Right cardiac atrium (tissue), 5 donors: ENCODE measurements at regions not wholly inside any gene's neighbourhood (a gene's known extent, or its start where the extent isn't known, plus 50 kb on each side); places are given as distances from the start of the nearest gene placed in this dataset.

Experiments
- ATAC-seq, 2 donors: fragments of 200-7000 bp; cut with Tn5 transposase; one replicate each; pipeline versions ENCODE4 v1.8.0 to v1.9.1; 2020; ENCODE audit warnings: moderate library complexity in 2 of 2, mild to moderate bottlenecking in 1 of 2
- DNase-seq, 3 donors: peaks; one replicate each; pipeline ENCODE4 v3.0.0-alpha.2; 2020
- H3K27ac ChIP-seq: one replicate; pipeline ENCODE4 v1.5.1; 2013; ENCODE audit warnings: mild to moderate bottlenecking, low read length, control low read depth, moderate library complexity
- H3K27me3 ChIP-seq: one replicate; pipeline ENCODE4 v1.6.1; 2013; ENCODE audit not compliant: control insufficient read depth, insufficient read depth
- H3K4me1 ChIP-seq: one replicate; pipeline ENCODE4 v1.6.1; 2013; ENCODE audit warnings: low read length; ENCODE audit not compliant: control insufficient read depth, insufficient read depth
- H3K4me3 ChIP-seq: one replicate; pipeline ENCODE4 v1.5.1; 2013; ENCODE audit warnings: low read length, control low read depth
- H3K9me3 ChIP-seq: one replicate; pipeline ENCODE4 v1.6.1; 2013; ENCODE audit warnings: low read length; ENCODE audit not compliant: control insufficient read depth
- WGBS: extraction: QIAGEN DNeasy Blood & Tissue Kit; methylation state at CpG from one replicate; pipeline ENCODE4 v1.1.7; 2013; 5-methylcytosine and 5-hydroxymethylcytosine counted together
- intact Hi-C, 4 donors: fragments of 100-400 bp; cut with DNase I; formaldehyde crosslinking; loops; one replicate each; pipeline versions ENCODE4 v1.11.0 to v1.14.0; 2022 to 2023
- donor health status: healthy with polysubstance abuse.
- donor health status: DM: no; HTN: yes; CAD: no.
- donor health status: DM: no; HTN: no; CAD: no.
- donor health status: DM: no; HTN: yes; CAD: no; lungs with severe emphysema.
- donor health status: DM: yes; HTN: yes; CAD: no.

- H3K4me3 ChIP-seq = no peak overlapping the region
- no peak overlapping the region for H3K27ac ChIP-seq
- 54% methylated on average over 10 of the region's 10 CpGs for WGBS
- DNase-seq (no peak), ATAC-seq (no peak)
- no peaks in the 10 kb centered on the region for H3K4me1 ChIP-seq
- intact Hi-C loops = no loop called here
- no peaks in the 10 kb centered on the region for H3K27me3 ChIP-seq
- no peaks in the 10 kb centered on the region for H3K9me3 ChIP-seq
These were observed 107.9 kb upstream of the ALDH1B1 start for GRCh38 chr9:38284588-38285051.

- intact Hi-C loops = no loop called here
- no peak overlapping the region for H3K27ac ChIP-seq
- ATAC-seq (no peak), DNase-seq (no peak)
- H3K27me3 ChIP-seq = no peaks in the 10 kb centered on the region
- no peak overlapping the region for H3K4me3 ChIP-seq
- no peaks in the 10 kb centered on the region for H3K4me1 ChIP-seq
- 85% methylated on average over 9 of the region's 9 CpGs for WGBS
- no peaks in the 10 kb centered on the region for H3K9me3 ChIP-seq
These were observed 108.4 kb upstream of the ALDH1B1 start for GRCh38 chr9:38284039-38284575.

GRCh38 chr9:38282756-38283155 lies 109.7 kb upstream of the ALDH1B1 start:
- intact Hi-C loops = no loop called here
- no peaks in the 10 kb centered on the region for H3K27me3 ChIP-seq
- H3K27ac ChIP-seq = no peak overlapping the region
- no peaks in the 10 kb centered on the region for H3K4me1 ChIP-seq
- no peak overlapping the region for H3K4me3 ChIP-seq
- ATAC-seq = no peak
- H3K9me3 ChIP-seq = no peaks in the 10 kb centered on the region
- 61% methylated on average over 4 of the region's 4 CpGs for WGBS
- no peak for DNase-seq

DNA sequence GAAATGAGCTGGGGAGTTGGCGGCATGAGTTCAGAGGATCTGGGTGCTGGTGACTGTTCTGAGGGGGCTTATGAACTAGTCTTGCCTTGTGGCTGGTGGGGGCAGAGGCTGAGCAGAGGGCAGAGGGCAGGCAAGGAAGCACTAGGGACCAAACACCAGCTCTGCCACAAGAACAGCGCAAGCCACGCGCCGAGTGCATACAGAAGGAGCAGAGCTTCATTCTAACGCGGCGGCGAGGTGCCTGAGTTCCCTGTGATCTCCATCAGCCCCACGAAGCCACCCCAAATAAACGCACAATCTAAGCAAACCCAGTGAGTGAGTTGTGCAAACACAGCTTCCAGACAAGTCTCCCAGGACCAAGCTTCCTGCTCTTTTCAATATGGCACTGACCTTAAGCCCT lies 110.6 kb upstream of the ALDH1B1 start:
- DNase-seq (no peak), ATAC-seq (no peak)

GRCh38 chr9:38281196-38281595 lies 111.3 kb upstream of the ALDH1B1 start:
- Histone ChIP-seq H3K4me1 (no peaks in the 10 kb centered on the region), H3K9me3 (no peaks in the 10 kb centered on the region), H3K27me3 (no peaks in the 10 kb centered on the region), H3K27ac (no peak overlapping the region), H3K4me3 (no peak overlapping the region)
- intact Hi-C loops = no loop called here
- no peak for DNase-seq
- ATAC-seq = no peak
- WGBS = 81% methylated on average over 4 of the region's 4 CpGs

More for the DNA sequence above, 110.6 kb upstream of the ALDH1B1 start:
- intact Hi-C loops = no loop called here
- Histone ChIP-seq H3K27me3 (no peaks in the 10 kb centered on the region), H3K4me1 (no peaks in the 10 kb centered on the region), H3K4me3 (no peak overlapping the region), H3K9me3 (no peaks in the 10 kb centered on the region), H3K27ac (no peak overlapping the region)
- 70% methylated on average over 11 of the region's 11 CpGs for WGBS

GRCh38 chr9:38280251-38280800 lies 112.2 kb upstream of the ALDH1B1 start:
- 69% methylated on average over 6 of the region's 6 CpGs for WGBS

GRCh38 chr9:38278931-38279679 lies 113.4 kb upstream of the ALDH1B1 start:
- Histone ChIP-seq H3K4me3 (no peak overlapping the region), H3K4me1 (no peaks in the 10 kb centered on the region), H3K27ac (no peak overlapping the region), H3K9me3 (no peaks in the 10 kb centered on the region), H3K27me3 (no peaks in the 10 kb centered on the region)
- intact Hi-C loops = no loop called here
- WGBS = 77% methylated on average over 7 of the region's 7 CpGs
- ATAC-seq = no peak
- no peak for DNase-seq

More at GRCh38 chr9:38280251-38280800, 112.2 kb upstream of the ALDH1B1 start:
- intact Hi-C loops = no loop called here
- H3K4me1 ChIP-seq = no peaks in the 10 kb centered on the region
- H3K27ac ChIP-seq = no peak overlapping the region
- no peaks in the 10 kb centered on the region for H3K9me3 ChIP-seq
- H3K4me3 ChIP-seq = no peak overlapping the region
- DNase-seq = no peak
- no peak for ATAC-seq
- H3K27me3 ChIP-seq = no peaks in the 10 kb centered on the region

GRCh38 chr9:38278457-38278856 lies 114.0 kb upstream of the ALDH1B1 start:
- no peak for ATAC-seq
- DNase-seq = no peak

GRCh38 chr9:38277601-38278200 lies 114.8 kb upstream of the ALDH1B1 start:
- ATAC-seq (no peak), DNase-seq (no peak)
- intact Hi-C loops = no loop called here
- 88% methylated on average over 8 of the region's 8 CpGs for WGBS
- H3K4me1 ChIP-seq = no peaks in the 10 kb centered on the region
- no peak overlapping the region for H3K4me3 ChIP-seq
- no peaks in the 10 kb centered on the region for H3K27me3 ChIP-seq
- H3K9me3 ChIP-seq = no peaks in the 10 kb centered on the region
- H3K27ac ChIP-seq = no peak overlapping the region

More at GRCh38 chr9:38278457-38278856, 114.0 kb upstream of the ALDH1B1 start:
- Histone ChIP-seq H3K4me1 (no peaks in the 10 kb centered on the region), H3K27ac (no peak overlapping the region), H3K4me3 (no peak overlapping the region), H3K27me3 (no peaks in the 10 kb centered on the region), H3K9me3 (no peaks in the 10 kb centered on the region)
- WGBS = 62% methylated on average over 4 of the region's 4 CpGs
- intact Hi-C loops = no loop called here

DNA sequence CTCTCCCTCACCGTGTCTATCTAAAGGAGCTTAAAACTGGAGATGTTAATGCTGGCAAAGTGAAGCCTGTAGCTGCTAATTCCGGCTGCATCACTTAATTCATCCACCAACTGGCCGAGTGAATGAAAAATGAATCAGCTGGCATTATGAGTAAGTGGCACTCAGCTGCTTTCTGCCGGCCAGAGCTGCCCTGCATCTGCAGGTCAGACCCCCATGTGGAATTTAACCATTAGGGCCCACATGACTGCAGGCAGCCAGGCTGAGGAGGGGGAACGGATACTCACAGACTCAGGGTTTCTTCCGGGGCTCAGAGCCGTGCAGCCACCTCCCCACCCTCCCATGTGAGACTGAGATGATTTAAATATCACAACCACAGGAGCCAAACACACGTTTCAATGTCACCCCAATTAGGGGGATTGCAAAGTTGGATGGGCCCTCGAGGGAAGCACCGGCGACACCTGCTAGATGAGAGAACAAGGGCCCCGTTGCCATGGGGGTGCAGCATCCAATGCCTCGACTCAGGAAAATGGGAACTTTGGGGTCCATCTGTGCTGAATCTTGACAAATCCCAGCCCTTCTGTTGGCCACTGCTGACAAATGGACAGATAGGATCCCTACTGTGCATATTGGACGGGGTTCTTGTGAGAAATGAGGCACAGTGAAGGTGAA lies 115.6 kb upstream of the ALDH1B1 start:
- Histone ChIP-seq H3K27ac (no peak overlapping the region), H3K4me1 (no peaks in the 10 kb centered on the region), H3K4me3 (no peak overlapping the region), H3K27me3 (no peaks in the 10 kb centered on the region), H3K9me3 (no peaks in the 10 kb centered on the region)
- ATAC-seq (no peak), DNase-seq (no peak)
- WGBS = 74% methylated on average over 14 of the region's 14 CpGs
- intact Hi-C loops = no loop called here

- intact Hi-C loops = no loop called here
- no peaks in the 10 kb centered on the region for H3K9me3 ChIP-seq
- H3K4me3 ChIP-seq = no peak overlapping the region
- H3K27me3 ChIP-seq = no peaks in the 10 kb centered on the region
- no peaks in the 10 kb centered on the region for H3K4me1 ChIP-seq
- WGBS = 63% methylated on average over 4 of the region's 4 CpGs
- no peak overlapping the region for H3K27ac ChIP-seq
- no peak for ATAC-seq
- no peak for DNase-seq
These were observed 117.7 kb upstream of the ALDH1B1 start for GRCh38 chr9:38274800-38275199.
